ENCODE measurements at regions not wholly inside any gene's neighbourhood (a gene's known extent, or its start where the extent isn't known, plus 50 kb on each side); places are given as distances from the start of the nearest gene placed in this dataset.

GRCh38 chr10:121356183-121356582 lies 242.1 kb downstream of the FGFR2 start:
- DNase-seq (ENCODE audit: low spot score): no peak
- in situ Hi-C loops (cut with MboI; ENCODE audit: low pct_unique_long_range_greater_than_20kb, low sequenced_read_pairs, unreplicated experiment): no loop called here
- no peak for TF ChIP-seq CTCF (IDR thresholded peaks at IDR 0.05; ENCODE audit: extremely low read depth, insufficient read depth, missing control alignments)

GRCh38 chr10:121357401-121357800 lies 240.8 kb downstream of the FGFR2 start:
- TF ChIP-seq CTCF (IDR thresholded peaks at IDR 0.05; ENCODE audit: extremely low read depth, insufficient read depth, missing control alignments): no peak
- in situ Hi-C loops (cut with MboI; ENCODE audit: low pct_unique_long_range_greater_than_20kb, low sequenced_read_pairs, unreplicated experiment): no loop called here
- no peak for DNase-seq (ENCODE audit: low spot score)

- TF ChIP-seq CTCF (IDR thresholded peaks at IDR 0.05; ENCODE audit: extremely low read depth, insufficient read depth, missing control alignments): no peak
- DNase-seq (ENCODE audit: low spot score): no peak
- in situ Hi-C loops (cut with MboI; ENCODE audit: low pct_unique_long_range_greater_than_20kb, low sequenced_read_pairs, unreplicated experiment): no loop called here
These were observed 236.2 kb downstream of the FGFR2 start for GRCh38 chr10:121362026-121362425.

GRCh38 chr10:121365566-121365965 lies 232.7 kb downstream of the FGFR2 start:
- no peak for DNase-seq (ENCODE audit: low spot score)
- in situ Hi-C loops (cut with MboI; ENCODE audit: low pct_unique_long_range_greater_than_20kb, low sequenced_read_pairs, unreplicated experiment): no loop called here
- TF ChIP-seq CTCF (IDR thresholded peaks at IDR 0.05; ENCODE audit: extremely low read depth, insufficient read depth, missing control alignments): no peak

- no peak for TF ChIP-seq CTCF (IDR thresholded peaks at IDR 0.05; ENCODE audit: extremely low read depth, insufficient read depth, missing control alignments)
- no peak for DNase-seq (ENCODE audit: low spot score)
- in situ Hi-C loops (cut with MboI; ENCODE audit: low pct_unique_long_range_greater_than_20kb, low sequenced_read_pairs, unreplicated experiment): no loop called here
These were observed 229.8 kb downstream of the FGFR2 start for GRCh38 chr10:121368347-121369025.

- no peak for TF ChIP-seq CTCF (IDR thresholded peaks at IDR 0.05; ENCODE audit: extremely low read depth, insufficient read depth, missing control alignments)
- no peak for DNase-seq (ENCODE audit: low spot score)
- in situ Hi-C loops (cut with MboI; ENCODE audit: low pct_unique_long_range_greater_than_20kb, low sequenced_read_pairs, unreplicated experiment): no loop called here
These were observed 228.6 kb downstream of the FGFR2 start for GRCh38 chr10:121369616-121370015.
